ENCODE measurements at regions not wholly inside any gene's neighbourhood (a gene's known extent, or its start where the extent isn't known, plus 50 kb on each side); places are given as distances from the start of the nearest gene placed in this dataset.

GRCh38 chr5:123945548-123945947, 433.6 kb downstream of the CSNK1G3 start:
- Histone ChIP-seq H2AK5ac (ENCODE audit: insufficient read length, low read length) (no peak overlapping the region), H3K9me3 (ENCODE audit: control insufficient read depth, low read depth, low read length) (peaks cover 10% of the 10 kb centered on the region), H3K56ac (ENCODE audit: insufficient read length, low read depth, low read length) (no peak overlapping the region), H3K14ac (ENCODE audit: insufficient read depth, low read length) (no peak overlapping the region), H2BK120ac (ENCODE audit: low read depth, low read length, poor library complexity, severe bottlenecking) (no peak overlapping the region), H2BK20ac (ENCODE audit: low read depth, low read length, poor library complexity, severe bottlenecking) (no peak overlapping the region), H3K18ac (ENCODE audit: insufficient read length, low read depth, low read length) (no peak overlapping the region), H3K27me3 (ENCODE audit: insufficient read depth, low read length) (no peaks in the 10 kb centered on the region), H3K23me2 (ENCODE audit: insufficient read length, low read depth, low read length, poor library complexity, severe bottlenecking) (no peaks in the 10 kb centered on the region), H4K91ac (ENCODE audit: insufficient read length, low read depth, low read length) (no peak overlapping the region), H3K9ac (ENCODE audit: extremely low read depth, insufficient read length, low read length) (no peak overlapping the region), H3K4ac (ENCODE audit: low read depth, low read length) (no peak overlapping the region), H3K23ac (ENCODE audit: insufficient read length, low read depth, low read length) (no peak overlapping the region), H2AFZ (ENCODE audit: low read length) (no peak overlapping the region), H3K79me2 (ENCODE audit: insufficient read depth, low read length) (no peaks in the 10 kb centered on the region), H4K20me1 (ENCODE audit: control insufficient read depth, insufficient read depth, insufficient read length) (no peaks in the 10 kb centered on the region), H3K4me1 (ENCODE audit: insufficient read depth, low read length) (no peaks in the 10 kb centered on the region), H4K5ac (ENCODE audit: insufficient read length, low read depth, low read length) (no peak overlapping the region), H3T11ph (ENCODE audit: low read length) (no peak overlapping the region), H3K4me2 (ENCODE audit: insufficient read depth, insufficient read length, low read length) (no peak overlapping the region), H2BK15ac (ENCODE audit: low read depth, low read length) (no peak overlapping the region), H2BK12ac (ENCODE audit: insufficient read length, low read depth, low read length) (no peak overlapping the region), H4K8ac (replicated peaks; ENCODE audit: insufficient read length, low read depth, low read length) (no peak overlapping the region), H3K27ac (ENCODE audit: insufficient read length, low read depth, low read length) (no peak overlapping the region), H3K79me1 (ENCODE audit: insufficient read depth, low read depth, low read length, poor library complexity, severe bottlenecking) (no peaks in the 10 kb centered on the region), H2BK5ac (ENCODE audit: insufficient read length, low read length) (no peak overlapping the region)
- Mint-ChIP-seq H3K36me3 (ENCODE audit: insufficient read depth in 1 of 3, low read depth in 3 of 3) (peaks cover 31 to 76% (median 33%) of the 10 kb centered on the region in 3 experiments), H3K9me3 (peaks cover 35 to 38% of the 10 kb centered on the region in 2 experiments), H3K27me3 (ENCODE audit: low read depth) (no peaks in the 10 kb centered on the region; the same call in none of the 2 replicates), H3K27ac (no peak overlapping the region), H3K4me3 (no peak overlapping the region), H3K4me1 (peaks cover 0 to 14% of the 10 kb centered on the region in 2 experiments; a peak in 3 of 4 replicates)
- no peak for TF ChIP-seq CTCF (conservative IDR thresholded peaks at IDR 0.05)
- no peak for DNase-seq
- WGBS (ENCODE audit: extremely low coverage, insufficient read length, low lambda C conversion rate): no CpG with 5 or more reads among the region's 1 CpG
